Keratinocyte (primary cell): ENCODE measurements at regions not wholly inside any gene's neighbourhood (a gene's known extent, or its start where the extent isn't known, plus 50 kb on each side); places are given as distances from the start of the nearest gene placed in this dataset.

ENCODE experiments used
- CTCF ChIP-seq, 3 experiments: IDR thresholded peaks in 1 of 3; conservative IDR thresholded peaks in 1 of 3; optimal IDR thresholded peaks in 1 of 3; 2 replicates in 2 of 3; 3 replicates in 1 of 3; pipeline versions ENCODE3 to v1.5.1; 2011; ENCODE audit warnings: low read length in 3 of 3, mild to moderate bottlenecking in 3 of 3, moderate library complexity in 2 of 3, control low read depth in 1 of 3, inconsistent platforms in 1 of 3; ENCODE audit not compliant: insufficient read depth in 2 of 3; ENCODE audit errors: extremely low read depth in 1 of 3
- EZH2 ChIP-seq: IDR thresholded peaks from one replicate; pipeline ENCODE4 v1.6.1; 2012; ENCODE audit warnings: inconsistent platforms, mild to moderate bottlenecking, low read length, moderate library complexity

DNA sequence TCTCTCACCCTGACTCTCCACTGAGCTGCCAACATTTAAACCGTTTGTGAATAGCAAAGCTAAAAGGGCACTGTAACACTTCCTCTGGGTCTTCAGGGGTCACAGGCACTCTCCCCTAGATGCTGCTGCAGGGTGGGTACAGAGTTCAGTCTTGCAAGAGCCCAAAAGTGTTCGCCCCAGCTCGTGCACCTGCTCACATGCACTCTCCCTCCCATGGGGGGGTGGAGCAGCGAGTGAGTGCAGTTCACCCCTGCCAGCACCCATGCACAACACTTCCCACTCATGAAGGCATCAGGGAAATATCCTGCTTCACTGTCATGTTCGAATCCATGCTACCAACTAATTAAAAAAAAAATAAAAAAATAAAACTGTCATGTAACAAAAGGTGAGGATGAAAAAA, 950.7 kb upstream of the PRR20A start:
- TF ChIP-seq EZH2, result no peak
- TF ChIP-seq CTCF (optimal IDR thresholded peaks at IDR 0.05 in 1 of 3, IDR thresholded peaks at IDR 0.05 in 1 of 3, conservative IDR thresholded peaks at IDR 0.05 in 1 of 3; ENCODE audit: extremely low read depth in 1 of 3, insufficient read depth in 2 of 3, low read length in 3 of 3), result no peak
